ENCODE measurements at regions not wholly inside any gene's neighbourhood (a gene's known extent, or its start where the extent isn't known, plus 50 kb on each side); places are given as distances from the start of the nearest gene placed in this dataset.

GRCh38 chr1:184272175-184272866, 114.5 kb upstream of the C1orf21 start:
- H3K9ac ChIP-seq (ENCODE audit: low read length), result no peak overlapping the region
- H3K4me1 ChIP-seq (ENCODE audit: control insufficient read depth, insufficient read depth, low read length), result peaks cover 24% of the 10 kb centered on the region
- no peak overlapping the region for H3K4me3 ChIP-seq (ENCODE audit: low read depth, low read length)
- H3K27me3 ChIP-seq (ENCODE audit: control insufficient read depth, insufficient read depth, low read length), result no peaks in the 10 kb centered on the region
- H3K36me3 ChIP-seq (ENCODE audit: control insufficient read depth, insufficient read depth, low read length), result no peaks in the 10 kb centered on the region
- no peak overlapping the region for H3K27ac ChIP-seq (ENCODE audit: low read depth, low read length)
- H3K9me3 ChIP-seq (ENCODE audit: control insufficient read depth, insufficient read depth, low read depth, low read length), result no peaks in the 10 kb centered on the region

- Histone ChIP-seq H3K4me3 (ENCODE audit: low read depth, low read length) (no peak overlapping the region), H3K27ac (ENCODE audit: low read depth, low read length) (no peak overlapping the region), H3K9me3 (ENCODE audit: control insufficient read depth, insufficient read depth, low read depth, low read length) (no peaks in the 10 kb centered on the region), H3K36me3 (ENCODE audit: control insufficient read depth, insufficient read depth, low read length) (no peaks in the 10 kb centered on the region), H3K27me3 (ENCODE audit: control insufficient read depth, insufficient read depth, low read length) (no peaks in the 10 kb centered on the region), H3K4me1 (ENCODE audit: control insufficient read depth, insufficient read depth, low read length) (peaks cover 13% of the 10 kb centered on the region), H3K9ac (ENCODE audit: low read length) (no peak overlapping the region)
Observed at GRCh38 chr1:184276416-184276815, 110.4 kb upstream of the C1orf21 start.

GRCh38 chr1:184279911-184280458, 106.8 kb upstream of the C1orf21 start:
- H3K36me3 ChIP-seq (ENCODE audit: control insufficient read depth, insufficient read depth, low read length), result no peaks in the 10 kb centered on the region
- H3K4me1 ChIP-seq (ENCODE audit: control insufficient read depth, insufficient read depth, low read length), result no peaks in the 10 kb centered on the region
- H3K4me3 ChIP-seq (ENCODE audit: low read depth, low read length), result no peak overlapping the region
- no peak overlapping the region for H3K9ac ChIP-seq (ENCODE audit: low read length)
- H3K9me3 ChIP-seq (ENCODE audit: control insufficient read depth, insufficient read depth, low read depth, low read length), result no peaks in the 10 kb centered on the region; the same call in 1 of the 2 replicates
- no peaks in the 10 kb centered on the region for H3K27me3 ChIP-seq (ENCODE audit: control insufficient read depth, insufficient read depth, low read length)
- no peak overlapping the region for H3K27ac ChIP-seq (ENCODE audit: low read depth, low read length)

- Histone ChIP-seq H3K9me3 (ENCODE audit: control insufficient read depth, insufficient read depth, low read depth, low read length) (peaks cover 22% of the 10 kb centered on the region), H3K4me3 (ENCODE audit: low read depth, low read length) (no peak overlapping the region), H3K4me1 (ENCODE audit: control insufficient read depth, insufficient read depth, low read length) (no peaks in the 10 kb centered on the region), H3K27ac (ENCODE audit: low read depth, low read length) (no peak overlapping the region), H3K27me3 (ENCODE audit: control insufficient read depth, insufficient read depth, low read length) (no peaks in the 10 kb centered on the region), H3K36me3 (ENCODE audit: control insufficient read depth, insufficient read depth, low read length) (no peaks in the 10 kb centered on the region), H3K9ac (ENCODE audit: low read length) (no peak overlapping the region)
Observed at GRCh38 chr1:184283999-184284398, 102.8 kb upstream of the C1orf21 start.

- H3K4me3 ChIP-seq (ENCODE audit: low read depth, low read length), result no peak overlapping the region
- H3K9ac ChIP-seq (ENCODE audit: low read length), result no peak overlapping the region
- no peaks in the 10 kb centered on the region for H3K36me3 ChIP-seq (ENCODE audit: control insufficient read depth, insufficient read depth, low read length)
- no peak overlapping the region for H3K27ac ChIP-seq (ENCODE audit: low read depth, low read length)
- peaks cover 31% of the 10 kb centered on the region for H3K9me3 ChIP-seq (ENCODE audit: control insufficient read depth, insufficient read depth, low read depth, low read length)
- no peaks in the 10 kb centered on the region for H3K27me3 ChIP-seq (ENCODE audit: control insufficient read depth, insufficient read depth, low read length)
- no peaks in the 10 kb centered on the region for H3K4me1 ChIP-seq (ENCODE audit: control insufficient read depth, insufficient read depth, low read length)
Observed at GRCh38 chr1:184284900-184285299, 101.9 kb upstream of the C1orf21 start.

- Histone ChIP-seq H3K36me3 (ENCODE audit: control insufficient read depth, insufficient read depth, low read length) (no peaks in the 10 kb centered on the region), H3K4me1 (ENCODE audit: control insufficient read depth, insufficient read depth, low read length) (no peaks in the 10 kb centered on the region), H3K27me3 (ENCODE audit: control insufficient read depth, insufficient read depth, low read length) (no peaks in the 10 kb centered on the region), H3K4me3 (ENCODE audit: low read depth, low read length) (no peak overlapping the region), H3K27ac (ENCODE audit: low read depth, low read length) (no peak overlapping the region), H3K9ac (ENCODE audit: low read length) (no peak overlapping the region), H3K9me3 (ENCODE audit: control insufficient read depth, insufficient read depth, low read depth, low read length) (peaks cover 38% of the 10 kb centered on the region)
Observed at GRCh38 chr1:184285401-184286087, 101.3 kb upstream of the C1orf21 start.

GRCh38 chr1:184287001-184287400, 99.8 kb upstream of the C1orf21 start:
- H3K4me3 ChIP-seq (ENCODE audit: low read depth, low read length), result no peak overlapping the region
- H3K27me3 ChIP-seq (ENCODE audit: control insufficient read depth, insufficient read depth, low read length), result no peaks in the 10 kb centered on the region
- H3K27ac ChIP-seq (ENCODE audit: low read depth, low read length), result no peak overlapping the region
- no peaks in the 10 kb centered on the region for H3K36me3 ChIP-seq (ENCODE audit: control insufficient read depth, insufficient read depth, low read length)
- no peak overlapping the region for H3K9ac ChIP-seq (ENCODE audit: low read length)
- peaks cover 50% of the 10 kb centered on the region for H3K9me3 ChIP-seq (ENCODE audit: control insufficient read depth, insufficient read depth, low read depth, low read length)
- H3K4me1 ChIP-seq (ENCODE audit: control insufficient read depth, insufficient read depth, low read length), result no peaks in the 10 kb centered on the region

- no peaks in the 10 kb centered on the region for H3K4me1 ChIP-seq (ENCODE audit: control insufficient read depth, insufficient read depth, low read length)
- H3K4me3 ChIP-seq (ENCODE audit: low read depth, low read length), result no peak overlapping the region
- peaks cover 53% of the 10 kb centered on the region for H3K9me3 ChIP-seq (ENCODE audit: control insufficient read depth, insufficient read depth, low read depth, low read length)
- H3K27ac ChIP-seq (ENCODE audit: low read depth, low read length), result no peak overlapping the region
- no peak overlapping the region for H3K9ac ChIP-seq (ENCODE audit: low read length)
- H3K36me3 ChIP-seq (ENCODE audit: control insufficient read depth, insufficient read depth, low read length), result no peaks in the 10 kb centered on the region
- H3K27me3 ChIP-seq (ENCODE audit: control insufficient read depth, insufficient read depth, low read length), result no peaks in the 10 kb centered on the region
Observed at GRCh38 chr1:184289825-184290550, 96.8 kb upstream of the C1orf21 start.

- Histone ChIP-seq H3K27ac (ENCODE audit: low read depth, low read length) (no peak overlapping the region), H3K4me1 (ENCODE audit: control insufficient read depth, insufficient read depth, low read length) (no peaks in the 10 kb centered on the region; the same call in 1 of the 2 replicates), H3K4me3 (ENCODE audit: low read depth, low read length) (no peak overlapping the region)
Observed at GRCh38 chr1:184291701-184292100, 95.1 kb upstream of the C1orf21 start.

GRCh38 chr1:184292101-184292500, 94.7 kb upstream of the C1orf21 start:
- Histone ChIP-seq H3K36me3 (ENCODE audit: control insufficient read depth, insufficient read depth, low read length) (no peaks in the 10 kb centered on the region), H3K27me3 (ENCODE audit: control insufficient read depth, insufficient read depth, low read length) (no peaks in the 10 kb centered on the region), H3K4me1 (ENCODE audit: control insufficient read depth, insufficient read depth, low read length) (no peaks in the 10 kb centered on the region; the same call in 1 of the 2 replicates), H3K9me3 (ENCODE audit: control insufficient read depth, insufficient read depth, low read depth, low read length) (peaks cover 47% of the 10 kb centered on the region), H3K9ac (ENCODE audit: low read length) (no peak overlapping the region), H3K27ac (ENCODE audit: low read depth, low read length) (no peak overlapping the region), H3K4me3 (ENCODE audit: low read depth, low read length) (no peak overlapping the region)

More at GRCh38 chr1:184291701-184292100, 95.1 kb upstream of the C1orf21 start:
- Histone ChIP-seq H3K27me3 (ENCODE audit: control insufficient read depth, insufficient read depth, low read length) (no peaks in the 10 kb centered on the region), H3K9me3 (ENCODE audit: control insufficient read depth, insufficient read depth, low read depth, low read length) (peaks cover 51% of the 10 kb centered on the region), H3K9ac (ENCODE audit: low read length) (no peak overlapping the region), H3K36me3 (ENCODE audit: control insufficient read depth, insufficient read depth, low read length) (no peaks in the 10 kb centered on the region)

GRCh38 chr1:184294101-184294500, 92.7 kb upstream of the C1orf21 start:
- Histone ChIP-seq H3K4me1 (ENCODE audit: control insufficient read depth, insufficient read depth, low read length) (peaks cover 7% of the 10 kb centered on the region; the same call in 1 of the 2 replicates), H3K27me3 (ENCODE audit: control insufficient read depth, insufficient read depth, low read length) (no peaks in the 10 kb centered on the region), H3K9me3 (ENCODE audit: control insufficient read depth, insufficient read depth, low read depth, low read length) (peaks cover 30% of the 10 kb centered on the region), H3K36me3 (ENCODE audit: control insufficient read depth, insufficient read depth, low read length) (no peaks in the 10 kb centered on the region), H3K4me3 (ENCODE audit: low read depth, low read length) (no peak overlapping the region), H3K9ac (ENCODE audit: low read length) (no peak overlapping the region), H3K27ac (ENCODE audit: low read depth, low read length) (no peak overlapping the region)

Measured in HUES6 (cell line).